ENCODE measurements at regions not wholly inside any gene's neighbourhood (a gene's known extent, or its start where the extent isn't known, plus 50 kb on each side); places are given as distances from the start of the nearest gene placed in this dataset.
A peak's percentile ranks its signal among the peaks of the same experiment; 100 is the strongest.

DNA sequence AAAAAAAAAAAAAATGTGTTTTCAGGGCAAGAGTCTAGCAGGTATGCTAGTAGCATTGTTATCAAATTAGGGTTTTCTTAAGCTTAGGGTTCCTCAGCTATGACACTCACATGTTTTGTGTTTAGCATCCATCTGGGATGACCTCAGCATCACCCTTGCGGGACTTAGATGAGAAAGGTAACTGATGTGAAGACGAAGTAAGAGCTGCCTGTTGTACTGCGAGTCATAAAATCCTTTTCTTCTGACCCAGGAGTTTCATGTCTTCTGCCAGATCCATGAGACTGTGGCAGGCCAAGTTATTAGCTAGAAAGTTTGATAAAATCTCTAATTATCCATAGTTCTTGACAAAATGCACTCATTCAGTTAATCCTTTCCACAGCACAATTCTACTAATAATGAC lies 1251.1 kb downstream of the AMY1C start:
- no peak for TF ChIP-seq ZFX (IDR thresholded peaks at IDR 0.05; ENCODE audit: borderline replicate concordance)
- no peak for TF ChIP-seq CTCF (IDR thresholded peaks at IDR 0.05)
- peak overlapping the region; percentile 25; the same call in 1 of the 2 replicates for H3K27ac ChIP-seq

GRCh38 chr1:105004515-105004914 lies 1254.8 kb downstream of the AMY1C start:
- TF ChIP-seq ZFX (IDR thresholded peaks at IDR 0.05; ENCODE audit: borderline replicate concordance) (no peak), CTCF (IDR thresholded peaks at IDR 0.05) (no peak)
- no peak overlapping the region for H3K27ac ChIP-seq

- no peak for TF ChIP-seq ZFX (IDR thresholded peaks at IDR 0.05; ENCODE audit: borderline replicate concordance)
- TF ChIP-seq CTCF (IDR thresholded peaks at IDR 0.05), result no peak
- H3K27ac ChIP-seq, result no peak overlapping the region
These were observed 1256.0 kb downstream of the AMY1C start for GRCh38 chr1:105005594-105006195.

DNA sequence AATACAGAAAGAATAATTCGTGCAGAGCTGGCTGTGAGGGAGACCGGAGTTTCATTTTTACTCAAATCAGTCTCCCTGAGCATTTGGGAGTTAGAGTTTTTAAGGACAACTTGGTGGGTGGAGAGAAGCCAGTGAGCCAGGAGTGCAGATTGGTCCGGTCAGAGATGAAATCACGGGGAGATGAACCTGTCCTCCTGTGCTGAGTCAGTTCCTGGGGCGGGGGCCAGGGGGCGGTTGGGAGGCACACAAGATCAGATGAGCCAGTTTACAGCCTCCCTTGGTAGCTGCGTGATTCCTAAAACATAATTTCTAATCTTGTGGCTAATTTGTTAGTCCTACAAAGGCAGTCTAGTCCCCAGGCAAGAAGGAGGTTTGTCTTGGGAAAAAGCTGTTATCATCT lies 1267.9 kb downstream of the AMY1C start:
- TF ChIP-seq CTCF (IDR thresholded peaks at IDR 0.05), result no peak
- no peak for TF ChIP-seq ZFX (IDR thresholded peaks at IDR 0.05; ENCODE audit: borderline replicate concordance)
- no peak overlapping the region for H3K27ac ChIP-seq

GRCh38 chr1:105023719-105024118 lies 1274.0 kb downstream of the AMY1C start:
- TF ChIP-seq ZFX (IDR thresholded peaks at IDR 0.05; ENCODE audit: borderline replicate concordance) (no peak), CTCF (IDR thresholded peaks at IDR 0.05) (no peak)
- no peak overlapping the region for H3K27ac ChIP-seq

DNA sequence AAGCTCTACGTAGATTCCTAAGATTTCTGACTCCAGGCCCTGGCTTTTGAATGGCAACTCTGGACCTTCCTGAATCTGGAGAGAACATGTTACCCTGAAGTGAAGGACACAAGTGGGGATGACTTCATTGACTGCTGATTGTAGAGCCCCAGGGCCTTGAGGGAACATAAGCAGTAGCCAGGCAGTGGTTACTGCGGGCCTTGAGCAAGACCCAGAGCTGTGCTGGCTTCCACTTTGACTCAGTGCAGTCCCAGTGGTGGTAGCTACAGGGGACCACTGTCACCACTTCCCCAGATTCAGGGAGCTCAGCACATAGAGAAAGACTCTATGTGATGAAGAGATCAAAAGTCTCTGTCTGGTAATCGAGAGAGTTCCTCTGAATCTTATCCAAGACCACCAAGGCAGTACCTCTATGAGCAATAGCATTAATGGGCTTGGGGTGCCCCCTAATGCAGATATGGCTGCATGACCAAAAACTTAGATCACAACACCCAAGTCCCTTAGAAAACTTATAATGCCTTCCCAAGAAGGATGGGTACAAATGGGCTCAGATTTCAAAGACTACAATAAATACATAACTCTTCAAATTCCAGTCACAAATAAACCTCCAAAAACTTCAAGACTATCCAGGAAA lies 1278.3 kb downstream of the AMY1C start:
- H3K27ac ChIP-seq, result no peak overlapping the region
- TF ChIP-seq ZFX (IDR thresholded peaks at IDR 0.05; ENCODE audit: borderline replicate concordance), result no peak

GRCh38 chr1:105072446-105072845 lies 1322.7 kb downstream of the AMY1C start:
- no peak overlapping the region for H3K27ac ChIP-seq
- TF ChIP-seq CTCF (IDR thresholded peaks at IDR 0.05), result no peak
- TF ChIP-seq ZFX (IDR thresholded peaks at IDR 0.05; ENCODE audit: borderline replicate concordance), result no peak
